Coronary artery (tissue), 2 donors: ENCODE measurements at regions not wholly inside any gene's neighbourhood (a gene's known extent, or its start where the extent isn't known, plus 50 kb on each side); places are given as distances from the start of the nearest gene placed in this dataset.

Source experiments
- DNase-seq: peaks from one replicate; pipeline ENCODE4 v3.0.0-alpha.2; 2017; ENCODE audit warnings: low spot score
- H3K27ac ChIP-seq, 2 donors: fragments of 200-600 bp; sonication (generic); one replicate each; pipeline ENCODE4 v1.5.1; 2016 to 2019
- H3K4me3 ChIP-seq: fragments of 200-600 bp; sonication (generic); 2 replicates; pipeline ENCODE4 v1.5.1; 2016; ENCODE audit warnings: mild to moderate bottlenecking, moderate library complexity
- TF ChIP-seq, protein P1 (sequence below): fragments of 200-600 bp; sonication (generic); IDR thresholded peaks from one replicate; pipeline ENCODE4 v1.5.1; 2019; ENCODE audit warnings: antibody characterized with exemption

DNA sequence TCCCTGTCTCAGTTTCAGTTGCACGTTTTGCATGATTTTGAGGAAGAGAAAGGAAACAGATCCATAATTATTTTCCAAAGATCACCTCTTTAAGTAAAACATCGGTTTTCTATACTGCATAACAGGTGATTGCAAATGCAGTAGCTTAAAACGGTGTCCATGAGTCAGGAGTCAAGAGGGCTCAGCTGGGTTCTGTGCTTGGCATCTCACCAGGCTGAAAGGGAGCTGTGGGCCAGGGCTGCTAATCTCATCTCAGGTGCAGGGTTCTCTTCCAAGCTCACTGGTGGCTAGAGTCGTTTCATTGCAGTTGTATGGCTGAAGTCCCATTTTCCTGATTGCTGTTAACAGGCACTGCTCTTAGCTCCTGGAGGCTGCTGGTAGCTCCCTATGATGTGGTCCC, 57.0 kb upstream of the PRKCQ start:
- no peak overlapping the region for H3K27ac ChIP-seq
- DNase-seq, result no peak
- TF ChIP-seq, protein P1, sequence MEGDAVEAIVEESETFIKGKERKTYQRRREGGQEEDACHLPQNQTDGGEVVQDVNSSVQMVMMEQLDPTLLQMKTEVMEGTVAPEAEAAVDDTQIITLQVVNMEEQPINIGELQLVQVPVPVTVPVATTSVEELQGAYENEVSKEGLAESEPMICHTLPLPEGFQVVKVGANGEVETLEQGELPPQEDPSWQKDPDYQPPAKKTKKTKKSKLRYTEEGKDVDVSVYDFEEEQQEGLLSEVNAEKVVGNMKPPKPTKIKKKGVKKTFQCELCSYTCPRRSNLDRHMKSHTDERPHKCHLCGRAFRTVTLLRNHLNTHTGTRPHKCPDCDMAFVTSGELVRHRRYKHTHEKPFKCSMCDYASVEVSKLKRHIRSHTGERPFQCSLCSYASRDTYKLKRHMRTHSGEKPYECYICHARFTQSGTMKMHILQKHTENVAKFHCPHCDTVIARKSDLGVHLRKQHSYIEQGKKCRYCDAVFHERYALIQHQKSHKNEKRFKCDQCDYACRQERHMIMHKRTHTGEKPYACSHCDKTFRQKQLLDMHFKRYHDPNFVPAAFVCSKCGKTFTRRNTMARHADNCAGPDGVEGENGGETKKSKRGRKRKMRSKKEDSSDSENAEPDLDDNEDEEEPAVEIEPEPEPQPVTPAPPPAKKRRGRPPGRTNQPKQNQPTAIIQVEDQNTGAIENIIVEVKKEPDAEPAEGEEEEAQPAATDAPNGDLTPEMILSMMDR, result no peak

DNA sequence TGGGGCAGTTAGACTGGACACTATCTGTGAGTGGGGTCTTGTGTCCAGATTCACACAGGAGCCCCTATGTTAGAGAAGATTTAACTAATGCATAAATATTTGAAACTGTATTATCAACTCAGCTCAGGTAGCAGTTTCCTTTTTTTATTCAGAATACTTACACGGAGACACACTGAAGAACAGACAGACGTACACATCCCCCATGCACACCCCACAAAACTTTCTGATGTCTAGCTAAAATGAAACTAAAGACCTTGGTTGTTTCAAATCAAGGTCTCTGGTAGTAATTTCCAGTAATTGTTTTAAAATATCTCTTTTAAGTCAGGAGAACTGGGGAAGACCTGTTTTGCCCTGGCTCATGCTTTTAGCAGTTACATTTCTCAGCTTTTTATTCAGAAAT, 55.7 kb upstream of the PRKCQ start:
- TF ChIP-seq, protein P1, result no peak
- no peak overlapping the region for H3K4me3 ChIP-seq
- no peak overlapping the region for H3K27ac ChIP-seq

More for the DNA sequence above, 57.0 kb upstream of the PRKCQ start:
- no peak overlapping the region for H3K4me3 ChIP-seq

More for the DNA sequence above, 55.7 kb upstream of the PRKCQ start:
- no peak for DNase-seq
